Activated CD4-positive, alpha-beta T cell treated with anti-CD3 and anti-CD28 coated beads, Interleukin-2, amount 10 ng/mL, durations not matched to agents 24 days and 14 days (primary cell): ENCODE measurements at regions not wholly inside any gene's neighbourhood (a gene's known extent, or its start where the extent isn't known, plus 50 kb on each side); places are given as distances from the start of the nearest gene placed in this dataset.
"Not testable (repeated sequence)": the region's sequence is repeated elsewhere in the genome, so short reads cannot be mapped to it uniquely, and the experiment has no call there.

ENCODE experiments used
- DNase-seq: peaks from one replicate; pipeline ENCODE4 v3.0.0; 2022
- H3K27ac Mint-ChIP-seq: one replicate; pipeline ENCODE4 v1.8.0; 2022; ENCODE audit warnings: mild to moderate bottlenecking, mixed read lengths
- H3K27me3 Mint-ChIP-seq: one replicate; pipeline ENCODE4 v1.8.0; 2022; ENCODE audit warnings: mixed read lengths
- H3K36me3 Mint-ChIP-seq: one replicate; pipeline ENCODE4 v1.8.0; 2022; ENCODE audit warnings: low read depth, mild to moderate bottlenecking, mixed read lengths
- H3K4me1 Mint-ChIP-seq: one replicate; pipeline ENCODE4 v1.8.0; 2021; ENCODE audit warnings: mixed read lengths
- H3K4me3 Mint-ChIP-seq: one replicate; pipeline ENCODE4 v1.8.0; 2022; ENCODE audit warnings: mild to moderate bottlenecking, moderate library complexity, mixed read lengths
- H3K9me3 Mint-ChIP-seq: one replicate; pipeline ENCODE4 v1.8.0; 2021; ENCODE audit warnings: mixed read lengths
- intact Hi-C: fragments of 100-400 bp; cut with micrococcal nuclease; formaldehyde crosslinking; loops from one replicate; pipeline ENCODE4 v1.15.1; 2023

DNA sequence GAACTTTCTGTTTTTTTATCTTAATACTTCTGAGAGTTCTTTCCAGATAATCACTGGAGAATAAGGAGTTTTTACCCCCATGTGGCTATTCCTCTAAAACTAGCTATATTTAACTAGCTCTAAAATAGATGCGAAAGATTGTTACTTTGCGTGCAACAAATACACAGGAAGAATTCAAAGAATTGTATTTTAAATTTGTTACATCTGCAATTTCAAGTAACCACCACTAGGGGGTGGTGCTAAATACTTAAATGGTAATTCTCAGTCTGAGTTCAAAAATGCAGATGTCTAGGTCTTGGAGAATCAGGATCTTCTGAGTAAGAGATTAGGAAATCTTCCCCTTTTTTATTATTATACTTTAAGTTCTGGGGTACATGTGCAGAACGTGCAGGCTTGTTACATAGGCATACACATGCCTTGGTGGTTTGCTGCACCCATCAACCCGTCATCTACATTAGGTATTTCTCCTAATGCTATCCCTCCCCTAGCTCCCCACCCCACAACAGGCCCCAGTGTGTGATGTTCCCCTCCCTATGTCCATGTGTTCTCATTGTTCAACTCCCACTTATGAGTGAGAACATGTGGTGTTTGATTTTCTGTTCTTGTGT, 346.9 kb downstream of the GOLGA6L6 start:
- intact Hi-C loops, H3K27ac Mint-ChIP-seq, H3K4me1 Mint-ChIP-seq, H3K36me3 Mint-ChIP-seq, H3K4me3 Mint-ChIP-seq, H3K27me3 Mint-ChIP-seq, H3K9me3 Mint-ChIP-seq: not testable (repeated sequence)
- peak; percentile 2 for DNase-seq

DNA sequence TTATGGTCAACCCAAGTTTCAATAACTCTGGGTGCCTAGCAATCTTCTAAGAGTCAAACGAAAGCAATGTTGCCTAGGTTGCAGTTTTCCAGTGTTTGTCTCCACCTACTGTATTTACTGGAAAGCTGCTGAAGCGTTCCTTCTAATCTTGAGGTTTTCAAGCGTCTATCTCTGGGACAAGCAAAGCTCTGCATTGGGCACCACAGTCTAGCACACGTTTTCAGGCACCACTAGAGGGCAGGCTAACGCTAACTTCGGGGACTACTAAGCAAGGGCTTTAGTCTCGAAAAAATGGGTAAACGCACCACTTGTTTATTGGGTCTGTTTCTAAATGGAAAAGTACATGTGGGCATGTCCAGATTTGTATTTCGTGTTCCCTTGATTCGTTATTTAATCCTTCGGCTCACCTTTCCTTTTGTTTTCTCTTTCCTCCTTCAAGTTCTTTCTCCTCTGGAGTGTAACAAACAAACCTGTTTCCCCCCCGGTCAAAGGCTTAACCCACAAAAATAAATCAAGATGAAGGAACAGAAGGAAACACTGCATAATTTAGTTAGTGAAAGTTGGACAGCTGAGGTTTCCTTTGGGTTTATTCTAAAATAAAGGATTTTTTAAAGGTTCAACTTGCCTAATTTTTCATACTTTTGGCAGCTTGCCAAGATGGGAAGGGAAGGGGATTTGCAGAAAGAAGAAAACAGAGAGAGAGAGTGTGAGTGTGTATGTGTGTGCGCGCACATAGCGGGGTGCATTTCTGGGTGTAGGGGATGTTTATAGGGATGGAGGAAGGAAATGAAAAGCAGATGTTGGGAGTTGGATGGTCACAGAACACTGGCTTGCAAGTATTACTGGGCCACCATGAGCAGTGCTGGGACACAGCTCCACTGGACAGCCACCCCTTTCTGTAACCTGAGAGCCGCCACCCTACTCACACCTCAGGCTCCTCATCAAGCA, 348.3 kb downstream of the GOLGA6L6 start:
- peak; percentile 83 for DNase-seq
- H3K27ac Mint-ChIP-seq, H3K36me3 Mint-ChIP-seq, H3K9me3 Mint-ChIP-seq, intact Hi-C loops, H3K4me1 Mint-ChIP-seq, H3K27me3 Mint-ChIP-seq, H3K4me3 Mint-ChIP-seq: not testable (repeated sequence)

DNA sequence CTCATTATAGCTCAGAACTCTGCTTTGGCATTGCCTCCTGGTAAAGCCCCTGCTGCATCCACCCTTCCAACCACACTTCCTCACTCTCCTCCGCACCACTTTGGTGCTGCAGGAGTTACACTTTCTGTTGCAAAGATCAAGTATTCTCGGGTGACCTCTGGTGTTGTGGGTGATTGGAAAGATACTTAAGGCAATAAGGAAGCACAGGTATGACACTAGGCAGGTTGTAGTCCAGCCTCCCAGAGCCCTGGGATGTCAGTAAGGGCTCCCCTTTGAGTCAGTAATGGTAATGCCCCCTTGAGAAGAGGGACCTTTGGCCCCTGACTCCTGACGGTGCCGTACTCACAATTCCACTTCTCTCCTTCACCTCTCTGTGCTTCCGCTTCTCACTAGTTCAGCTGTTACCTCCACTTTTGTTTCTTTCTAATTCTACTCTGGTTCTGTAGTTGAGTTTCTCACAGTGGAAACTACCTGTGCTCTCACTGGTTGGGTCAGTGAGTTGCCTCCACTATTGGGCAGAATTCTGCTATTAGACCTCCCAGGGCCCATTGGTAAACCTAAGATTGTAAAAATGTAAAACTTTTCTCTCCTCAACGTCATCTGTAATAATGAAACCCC, 350.0 kb downstream of the GOLGA6L6 start:
- H3K27ac Mint-ChIP-seq, H3K27me3 Mint-ChIP-seq, H3K36me3 Mint-ChIP-seq, H3K4me3 Mint-ChIP-seq, H3K4me1 Mint-ChIP-seq, H3K9me3 Mint-ChIP-seq, intact Hi-C loops: not testable (repeated sequence)
- peak; percentile 51 for DNase-seq

DNA sequence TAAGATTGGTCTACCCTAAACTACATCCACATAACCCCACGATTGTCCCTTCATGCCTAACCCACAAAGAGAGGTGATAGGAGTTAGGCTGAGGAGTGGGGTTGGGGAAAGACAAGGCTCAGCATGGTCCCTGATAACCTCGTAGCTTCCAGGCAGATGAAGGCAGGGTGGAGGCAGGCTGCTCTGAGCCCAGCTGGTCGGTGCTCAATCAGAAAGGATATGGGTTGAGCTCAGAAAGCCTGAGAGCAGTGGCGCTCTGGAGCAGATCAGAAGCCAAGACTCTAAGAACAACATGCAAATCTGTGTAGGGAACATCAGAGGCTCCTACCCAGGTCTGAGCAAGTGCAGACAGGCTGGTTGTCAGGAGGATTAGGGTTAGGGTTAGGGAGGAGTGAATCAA, 353.0 kb downstream of the GOLGA6L6 start:
- H3K27me3 Mint-ChIP-seq, H3K27ac Mint-ChIP-seq, H3K4me1 Mint-ChIP-seq, H3K4me3 Mint-ChIP-seq, H3K9me3 Mint-ChIP-seq, H3K36me3 Mint-ChIP-seq, intact Hi-C loops: not testable (repeated sequence)
- peak; percentile 43 for DNase-seq

DNA sequence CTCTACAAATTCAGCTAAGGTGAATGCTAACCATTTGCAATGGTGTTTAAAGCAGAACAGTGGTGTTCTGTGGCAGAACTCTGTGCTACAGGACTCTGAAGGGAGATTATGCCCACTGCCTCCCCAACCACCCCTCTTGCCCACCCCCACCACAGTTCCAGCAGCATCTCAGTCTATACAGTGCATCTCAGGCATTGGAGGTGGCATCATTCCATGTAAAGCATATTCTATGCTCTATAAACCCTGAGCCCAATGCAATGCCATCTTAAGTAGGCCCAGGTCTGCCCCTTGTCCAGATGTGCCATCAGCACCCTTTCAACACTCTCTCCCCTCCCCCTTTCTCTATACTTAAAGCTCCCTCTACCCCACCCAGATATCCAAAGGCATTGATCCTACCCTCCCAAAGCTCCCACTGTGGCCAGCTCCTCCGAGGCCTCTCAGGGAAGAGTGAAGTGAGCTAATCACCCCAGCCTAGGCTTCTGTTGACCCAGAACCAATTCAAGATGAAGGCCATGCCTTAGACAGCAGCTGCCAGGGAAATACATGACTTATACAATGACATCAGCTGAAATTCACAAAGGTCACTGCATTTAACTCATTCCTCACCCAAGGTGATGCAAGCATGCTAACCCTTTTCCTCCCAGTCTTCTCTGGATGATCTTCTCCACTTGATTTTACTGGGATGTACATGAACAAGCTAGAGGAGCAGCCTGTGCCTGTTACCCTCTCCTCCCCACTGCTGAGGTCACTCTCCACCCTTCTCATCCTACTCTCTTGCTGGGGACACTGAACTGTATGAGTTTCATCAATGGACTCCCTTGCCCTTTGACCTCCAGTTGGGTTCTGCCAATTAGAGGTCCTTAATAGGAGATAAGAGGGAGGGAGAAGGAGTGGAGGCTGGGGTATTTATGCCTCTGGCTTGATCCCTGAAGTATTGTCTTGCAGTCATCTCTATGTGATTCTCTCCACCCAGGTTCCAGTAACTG, 353.9 kb downstream of the GOLGA6L6 start:
- H3K36me3 Mint-ChIP-seq, H3K27ac Mint-ChIP-seq, H3K9me3 Mint-ChIP-seq, H3K4me3 Mint-ChIP-seq, intact Hi-C loops, H3K27me3 Mint-ChIP-seq, H3K4me1 Mint-ChIP-seq: not testable (repeated sequence)
- peak; percentile 41 for DNase-seq

DNA sequence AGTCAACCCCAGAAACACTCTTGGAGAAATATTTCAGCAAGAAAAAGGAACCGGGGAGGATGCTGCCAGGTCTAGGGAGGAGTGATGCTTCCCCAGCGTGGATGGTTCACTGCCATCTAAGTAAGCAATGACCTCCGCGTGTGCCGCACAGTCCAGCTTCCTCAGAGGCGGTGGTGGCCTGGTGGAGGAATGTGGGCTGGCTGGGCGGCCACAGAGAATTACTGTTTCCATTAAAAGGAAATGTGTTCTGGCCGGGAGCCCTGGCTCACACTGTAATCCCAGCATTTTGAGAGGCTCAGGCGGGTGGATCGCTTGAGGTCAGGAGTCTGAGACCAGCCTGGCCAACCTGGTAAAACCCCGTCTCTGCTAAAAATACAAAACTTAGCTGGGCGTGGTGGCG, 356.7 kb downstream of the GOLGA6L6 start:
- DNase-seq, H3K9me3 Mint-ChIP-seq, H3K4me1 Mint-ChIP-seq, H3K4me3 Mint-ChIP-seq, intact Hi-C loops, H3K27me3 Mint-ChIP-seq, H3K36me3 Mint-ChIP-seq, H3K27ac Mint-ChIP-seq: not testable (repeated sequence)

DNA sequence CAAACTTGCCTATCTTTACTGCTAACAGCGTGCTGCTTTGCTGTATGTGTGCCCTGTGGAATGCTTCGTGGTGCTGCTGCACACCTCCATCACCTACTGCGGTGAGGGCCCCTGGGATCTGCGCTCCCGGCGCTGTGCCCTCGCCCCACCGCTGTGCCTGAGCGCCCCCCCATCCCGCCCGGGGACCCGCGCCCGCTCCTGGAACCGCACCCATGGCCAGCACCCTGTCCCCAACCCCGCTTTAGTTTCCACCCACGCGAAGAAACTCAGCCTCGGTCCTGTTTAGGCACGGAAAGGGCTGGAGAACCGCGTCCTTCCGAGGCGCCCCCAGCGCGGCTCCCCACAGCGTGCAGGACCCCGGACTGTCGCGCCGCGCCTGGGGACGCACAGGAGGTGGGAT, 373.4 kb downstream of the GOLGA6L6 start:
- DNase-seq, H3K27ac Mint-ChIP-seq, H3K27me3 Mint-ChIP-seq, H3K36me3 Mint-ChIP-seq, intact Hi-C loops, H3K9me3 Mint-ChIP-seq, H3K4me1 Mint-ChIP-seq, H3K4me3 Mint-ChIP-seq: not testable (repeated sequence)

DNA sequence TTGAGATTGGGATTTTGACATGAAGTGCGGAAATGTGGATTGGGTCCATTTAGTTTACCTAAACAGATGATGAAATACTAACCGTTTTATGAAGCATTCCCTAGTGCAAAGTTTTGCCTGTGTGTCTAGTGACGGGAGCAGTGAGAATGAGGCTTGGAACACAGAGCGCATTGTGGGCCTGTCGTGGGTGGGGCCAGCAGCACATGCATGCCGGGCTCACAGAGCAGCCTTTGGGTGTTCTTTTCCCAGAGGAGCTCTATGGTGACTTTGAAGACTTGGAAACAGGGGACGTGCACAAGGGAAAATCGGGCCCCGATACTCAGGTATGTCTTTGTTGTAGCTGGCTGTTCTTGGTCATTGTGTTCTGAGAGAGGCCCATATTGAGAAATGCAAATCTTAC, 388.1 kb downstream of the GOLGA6L6 start:
- H3K4me3 Mint-ChIP-seq, DNase-seq, H3K27ac Mint-ChIP-seq, intact Hi-C loops, H3K27me3 Mint-ChIP-seq, H3K4me1 Mint-ChIP-seq, H3K9me3 Mint-ChIP-seq, H3K36me3 Mint-ChIP-seq: not testable (repeated sequence)

DNA sequence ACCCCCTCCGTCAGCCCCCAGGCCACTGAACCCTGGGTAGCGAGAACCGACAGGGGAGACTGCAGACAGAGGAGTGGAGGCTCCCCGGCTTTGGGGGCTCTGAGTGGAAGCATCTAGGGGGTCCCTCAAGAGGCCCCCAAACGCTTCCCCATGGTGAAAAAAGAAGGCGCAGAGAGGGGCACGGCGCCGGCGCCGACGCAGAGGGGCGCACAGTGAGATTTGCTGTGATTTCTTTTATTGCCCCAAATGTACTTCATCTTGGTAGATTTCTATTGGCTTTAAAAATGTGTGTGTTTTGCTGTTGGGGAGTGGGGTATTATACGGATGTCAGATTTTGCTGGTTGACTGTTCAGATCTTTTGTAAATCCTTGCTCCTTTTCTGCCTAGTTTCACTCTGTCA, 392.9 kb downstream of the GOLGA6L6 start:
- H3K4me3 Mint-ChIP-seq: not testable (repeated sequence)

DNA sequence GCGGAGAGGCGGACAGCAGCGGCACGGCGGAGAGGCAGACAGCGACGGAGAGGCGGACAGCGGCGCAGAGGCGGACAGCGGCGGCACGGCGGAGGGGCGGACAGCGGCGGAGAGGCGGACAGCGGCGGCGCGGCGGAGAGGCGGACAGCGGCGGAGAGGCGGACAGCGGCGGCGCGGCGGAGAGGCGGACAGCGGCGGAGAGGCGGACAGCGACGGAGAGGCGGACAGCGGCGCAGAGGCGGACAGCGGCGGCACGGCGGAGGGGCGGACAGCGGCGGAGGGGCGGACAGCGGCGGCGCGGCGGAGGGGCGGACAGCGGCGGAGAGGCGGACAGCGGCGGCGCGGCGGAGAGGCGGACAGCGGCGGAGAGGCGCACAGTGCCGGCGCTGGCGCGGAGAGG, 393.6 kb downstream of the GOLGA6L6 start:
- H3K9me3 Mint-ChIP-seq, intact Hi-C loops: not testable (repeated sequence)

More for the DNA sequence above, 392.9 kb downstream of the GOLGA6L6 start:
- H3K27me3 Mint-ChIP-seq, H3K9me3 Mint-ChIP-seq, H3K36me3 Mint-ChIP-seq, H3K27ac Mint-ChIP-seq, H3K4me1 Mint-ChIP-seq, DNase-seq, intact Hi-C loops: not testable (repeated sequence)

DNA sequence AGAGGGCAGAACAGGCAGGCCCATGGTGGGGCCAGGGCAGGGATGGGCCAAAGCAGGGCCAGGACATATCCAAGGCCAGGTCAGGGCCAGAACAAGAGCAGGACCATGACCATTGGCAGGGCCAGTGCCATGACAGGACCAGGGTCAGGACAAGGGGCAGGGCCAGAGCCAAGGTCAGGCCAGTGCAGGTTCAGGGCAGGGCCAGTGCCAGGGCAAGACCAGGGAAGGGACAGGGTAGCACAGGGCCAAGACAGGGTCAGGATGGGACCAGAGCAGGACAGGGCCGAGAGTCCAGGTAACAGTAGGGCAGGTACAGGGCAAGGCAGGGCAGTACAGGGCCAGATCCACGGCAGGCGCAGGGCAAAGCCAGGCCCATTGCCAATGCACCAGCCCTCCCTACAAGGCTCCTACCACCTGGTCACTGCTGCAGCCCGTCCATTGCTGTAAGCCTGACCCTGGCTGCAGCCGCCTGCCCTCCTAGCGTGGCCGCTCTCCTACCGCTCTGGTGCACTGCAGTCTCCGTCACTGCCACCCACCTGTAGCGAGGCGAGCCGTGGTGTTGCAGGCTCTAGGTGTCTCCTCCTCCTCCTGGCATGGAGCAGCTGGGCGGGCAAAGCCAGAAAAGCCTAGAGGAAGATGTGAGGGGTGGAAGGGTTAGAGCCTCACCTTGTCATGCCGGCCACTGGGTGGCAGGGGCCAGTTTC, 397.1 kb downstream of the GOLGA6L6 start:
- H3K4me1 Mint-ChIP-seq, H3K27me3 Mint-ChIP-seq, DNase-seq, H3K4me3 Mint-ChIP-seq, H3K9me3 Mint-ChIP-seq, intact Hi-C loops, H3K27ac Mint-ChIP-seq, H3K36me3 Mint-ChIP-seq: not testable (repeated sequence)

More for the DNA sequence above, 393.6 kb downstream of the GOLGA6L6 start:
- not testable (repeated sequence) for H3K4me1 Mint-ChIP-seq, H3K27ac Mint-ChIP-seq, H3K4me3 Mint-ChIP-seq, H3K27me3 Mint-ChIP-seq, DNase-seq, H3K36me3 Mint-ChIP-seq

DNA sequence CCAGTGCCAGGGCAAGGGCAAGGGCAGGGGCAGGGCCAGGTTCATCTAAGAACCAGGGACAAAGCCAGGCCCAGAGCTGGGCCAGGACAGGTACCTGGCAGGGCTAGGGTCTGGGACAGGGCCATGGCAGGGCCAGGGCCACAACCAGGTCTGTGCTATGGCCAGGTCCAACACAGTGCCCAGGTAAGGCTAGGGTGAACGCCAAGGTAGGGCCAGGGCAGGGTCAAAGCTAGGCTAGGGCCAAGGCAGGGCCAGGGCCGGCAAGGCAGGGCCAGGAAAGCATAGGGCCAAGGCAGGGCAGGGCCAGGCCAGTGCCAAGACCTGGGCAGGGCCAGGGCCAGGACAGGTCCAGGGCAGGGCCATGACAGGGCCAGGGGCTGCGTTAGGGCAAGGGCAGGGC, 398.7 kb downstream of the GOLGA6L6 start:
- H3K9me3 Mint-ChIP-seq, H3K27ac Mint-ChIP-seq, H3K27me3 Mint-ChIP-seq, intact Hi-C loops, DNase-seq, H3K4me1 Mint-ChIP-seq, H3K4me3 Mint-ChIP-seq, H3K36me3 Mint-ChIP-seq: not testable (repeated sequence)

DNA sequence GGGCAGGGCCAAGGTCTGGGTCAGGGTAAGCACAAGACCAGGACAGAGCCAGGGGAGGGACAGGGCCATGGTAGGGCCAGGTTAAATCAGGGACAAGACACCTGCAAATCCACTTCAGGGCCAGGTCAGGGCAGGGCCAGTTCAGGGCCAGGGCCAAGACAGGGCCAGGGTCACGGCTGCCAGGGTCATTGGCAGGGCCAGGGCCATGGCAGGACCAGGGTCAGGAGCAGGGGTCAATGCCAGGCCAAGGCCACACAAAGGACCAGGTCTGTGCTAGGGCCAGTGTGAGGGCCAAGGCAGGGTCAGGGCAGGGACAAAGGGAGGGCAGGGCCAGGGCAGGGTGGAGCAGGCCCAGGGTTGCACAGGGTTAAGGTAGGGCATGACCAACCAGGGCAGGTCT, 399.2 kb downstream of the GOLGA6L6 start:
- intact Hi-C loops, H3K9me3 Mint-ChIP-seq, H3K4me3 Mint-ChIP-seq, H3K36me3 Mint-ChIP-seq, H3K27me3 Mint-ChIP-seq, H3K4me1 Mint-ChIP-seq, H3K27ac Mint-ChIP-seq, DNase-seq: not testable (repeated sequence)
